OCI-LY7 (cell line): ENCODE measurements at regions not wholly inside any gene's neighbourhood (a gene's known extent, or its start where the extent isn't known, plus 50 kb on each side); places are given as distances from the start of the nearest gene placed in this dataset.
"Not testable (repeated sequence)": the region's sequence is repeated elsewhere in the genome, so short reads cannot be mapped to it uniquely, and the experiment has no call there.

Experiments
- EZH2phosphoT487 ChIP-seq: fragments of 200-600 bp; sonication (generic); IDR thresholded peaks from 2 replicates; pipeline ENCODE4 v1.6.1; 2018; ENCODE audit warnings: low read depth, borderline replicate concordance, mild to moderate bottlenecking, mixed run types, antibody characterized with exemption, low read length, moderate library complexity, mixed read lengths
- TF ChIP-seq, protein P1 (sequence below): fragments of 200-600 bp; sonication (generic); conservative IDR thresholded peaks from 2 replicates; pipeline ENCODE4 v1.5.1; 2014; ENCODE audit warnings: mild to moderate bottlenecking, antibody characterized with exemption, low read length, moderate library complexity, mixed read lengths

DNA sequence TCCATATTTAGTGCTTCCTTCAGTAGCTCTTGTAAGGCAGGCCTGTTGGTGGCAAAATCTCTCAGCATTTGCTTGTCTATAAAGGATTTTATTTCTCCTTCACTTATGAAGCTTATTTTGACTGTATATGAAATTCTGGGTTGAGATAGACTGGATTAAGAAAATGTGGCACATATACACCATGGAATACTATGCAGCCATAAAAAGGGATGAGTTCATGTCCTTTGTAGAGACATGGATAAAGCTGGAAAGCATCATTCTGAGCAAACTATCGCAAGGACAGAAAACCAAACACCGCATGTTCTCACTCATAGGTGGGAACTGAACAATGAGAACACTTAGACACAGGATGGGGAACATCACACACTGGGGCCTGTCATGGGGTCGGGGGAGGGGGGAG is 73.1 kb downstream of the ADCYAP1 start:
- TF ChIP-seq, protein P1, sequence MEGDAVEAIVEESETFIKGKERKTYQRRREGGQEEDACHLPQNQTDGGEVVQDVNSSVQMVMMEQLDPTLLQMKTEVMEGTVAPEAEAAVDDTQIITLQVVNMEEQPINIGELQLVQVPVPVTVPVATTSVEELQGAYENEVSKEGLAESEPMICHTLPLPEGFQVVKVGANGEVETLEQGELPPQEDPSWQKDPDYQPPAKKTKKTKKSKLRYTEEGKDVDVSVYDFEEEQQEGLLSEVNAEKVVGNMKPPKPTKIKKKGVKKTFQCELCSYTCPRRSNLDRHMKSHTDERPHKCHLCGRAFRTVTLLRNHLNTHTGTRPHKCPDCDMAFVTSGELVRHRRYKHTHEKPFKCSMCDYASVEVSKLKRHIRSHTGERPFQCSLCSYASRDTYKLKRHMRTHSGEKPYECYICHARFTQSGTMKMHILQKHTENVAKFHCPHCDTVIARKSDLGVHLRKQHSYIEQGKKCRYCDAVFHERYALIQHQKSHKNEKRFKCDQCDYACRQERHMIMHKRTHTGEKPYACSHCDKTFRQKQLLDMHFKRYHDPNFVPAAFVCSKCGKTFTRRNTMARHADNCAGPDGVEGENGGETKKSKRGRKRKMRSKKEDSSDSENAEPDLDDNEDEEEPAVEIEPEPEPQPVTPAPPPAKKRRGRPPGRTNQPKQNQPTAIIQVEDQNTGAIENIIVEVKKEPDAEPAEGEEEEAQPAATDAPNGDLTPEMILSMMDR: not testable (repeated sequence)
- TF ChIP-seq EZH2phosphoT487: not testable (repeated sequence)
